ENCODE measurements at regions not wholly inside any gene's neighbourhood (a gene's known extent, or its start where the extent isn't known, plus 50 kb on each side); places are given as distances from the start of the nearest gene placed in this dataset. TPM values are rescaled to one million over a fixed set of nuclear protein-coding genes. Genes with fewer than 3 reads are reported as not detected.
"Not testable (repeated sequence)": the region's sequence is repeated elsewhere in the genome, so short reads cannot be mapped to it uniquely, and the experiment has no call there.

- H3K4me3 ChIP-seq (ENCODE audit: low read depth, low read length), result no peak overlapping the region
- no peak for TF ChIP-seq CTCF (IDR thresholded peaks at IDR 0.05; ENCODE audit: insufficient read depth, low read length)
- DNase-seq (ENCODE audit: low read depth), result no peak
Observed at GRCh38 chr9:74413876-74414275, 83.3 kb upstream of the RORB start.

GRCh38 chr9:74414325-74414724 lies 82.8 kb upstream of the RORB start:
- no peak for TF ChIP-seq CTCF (IDR thresholded peaks at IDR 0.05; ENCODE audit: insufficient read depth, low read length)

GRCh38 chr9:74415995-74416394 lies 81.1 kb upstream of the RORB start:
- TF ChIP-seq CTCF (IDR thresholded peaks at IDR 0.05; ENCODE audit: insufficient read depth, low read length), result no peak
- no peak overlapping the region for H3K4me3 ChIP-seq (ENCODE audit: low read depth, low read length)

More at GRCh38 chr9:74414325-74414724, 82.8 kb upstream of the RORB start:
- no peak overlapping the region for H3K4me3 ChIP-seq (ENCODE audit: low read depth, low read length)
- no peak for DNase-seq (ENCODE audit: low read depth)

GRCh38 chr9:74424488-74424887 lies 72.6 kb upstream of the RORB start:
- DNase-seq (ENCODE audit: low read depth); H3K4me3 ChIP-seq (ENCODE audit: low read depth, low read length): not testable (repeated sequence)

More at GRCh38 chr9:74415995-74416394, 81.1 kb upstream of the RORB start:
- DNase-seq (ENCODE audit: low read depth), result no peak

GRCh38 chr9:74431467-74431866 lies 65.7 kb upstream of the RORB start:
- H3K4me3 ChIP-seq (ENCODE audit: low read depth, low read length), result no peak overlapping the region
- no peak for TF ChIP-seq CTCF (IDR thresholded peaks at IDR 0.05; ENCODE audit: insufficient read depth, low read length)
- DNase-seq (ENCODE audit: low read depth), result no peak

- DNase-seq (ENCODE audit: low read depth), result no peak
- no peak overlapping the region for H3K4me3 ChIP-seq (ENCODE audit: low read depth, low read length)
- TF ChIP-seq CTCF (IDR thresholded peaks at IDR 0.05; ENCODE audit: insufficient read depth, low read length), result no peak
Observed at GRCh38 chr9:74443036-74443750, 53.9 kb upstream of the RORB start.

- no peak overlapping the region for H3K4me3 ChIP-seq (ENCODE audit: low read depth, low read length)
- peak; percentile 8 for DNase-seq (ENCODE audit: low read depth)
- TF ChIP-seq CTCF (IDR thresholded peaks at IDR 0.05; ENCODE audit: insufficient read depth, low read length), result no peak
Observed at GRCh38 chr9:74444369-74444768, 52.8 kb upstream of the RORB start.

Small RNA genes in the stretch of these regions (small RNA-seq; reads per million reads assigned to genes)
- not detected for gene RNA5SP286

All from fibroblast of the aortic adventitia (primary cell).